ENCODE measurements at regions not wholly inside any gene's neighbourhood (a gene's known extent, or its start where the extent isn't known, plus 50 kb on each side); places are given as distances from the start of the nearest gene placed in this dataset.

DNA sequence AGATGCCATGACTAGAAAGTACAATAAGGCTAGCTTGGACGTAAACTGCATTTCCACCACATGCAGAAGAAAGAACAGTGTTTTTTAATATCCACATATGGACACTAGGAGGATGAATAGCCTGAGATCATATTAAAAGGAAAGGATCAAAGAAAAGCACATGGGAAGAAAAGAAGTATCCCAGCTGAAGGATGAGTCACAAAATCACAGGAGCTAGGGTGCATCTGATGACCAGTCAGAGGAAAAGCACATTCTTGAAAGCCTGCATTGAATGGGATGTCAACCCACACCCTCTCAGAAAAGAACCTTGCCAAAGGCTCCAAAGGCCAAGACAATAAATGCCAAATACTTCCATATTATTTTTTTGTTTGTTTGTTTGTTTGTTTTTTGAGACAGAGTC lies 56.8 kb upstream of the PRDX4 start:
- TF ChIP-seq, protein P1, sequence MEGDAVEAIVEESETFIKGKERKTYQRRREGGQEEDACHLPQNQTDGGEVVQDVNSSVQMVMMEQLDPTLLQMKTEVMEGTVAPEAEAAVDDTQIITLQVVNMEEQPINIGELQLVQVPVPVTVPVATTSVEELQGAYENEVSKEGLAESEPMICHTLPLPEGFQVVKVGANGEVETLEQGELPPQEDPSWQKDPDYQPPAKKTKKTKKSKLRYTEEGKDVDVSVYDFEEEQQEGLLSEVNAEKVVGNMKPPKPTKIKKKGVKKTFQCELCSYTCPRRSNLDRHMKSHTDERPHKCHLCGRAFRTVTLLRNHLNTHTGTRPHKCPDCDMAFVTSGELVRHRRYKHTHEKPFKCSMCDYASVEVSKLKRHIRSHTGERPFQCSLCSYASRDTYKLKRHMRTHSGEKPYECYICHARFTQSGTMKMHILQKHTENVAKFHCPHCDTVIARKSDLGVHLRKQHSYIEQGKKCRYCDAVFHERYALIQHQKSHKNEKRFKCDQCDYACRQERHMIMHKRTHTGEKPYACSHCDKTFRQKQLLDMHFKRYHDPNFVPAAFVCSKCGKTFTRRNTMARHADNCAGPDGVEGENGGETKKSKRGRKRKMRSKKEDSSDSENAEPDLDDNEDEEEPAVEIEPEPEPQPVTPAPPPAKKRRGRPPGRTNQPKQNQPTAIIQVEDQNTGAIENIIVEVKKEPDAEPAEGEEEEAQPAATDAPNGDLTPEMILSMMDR (conservative IDR thresholded peaks at IDR 0.05; ENCODE audit: low read length): no peak
- no peak for TF ChIP-seq EZH2phosphoT487 (IDR thresholded peaks at IDR 0.05; ENCODE audit: borderline replicate concordance)
